ENCODE measurements at regions not wholly inside any gene's neighbourhood (a gene's known extent, or its start where the extent isn't known, plus 50 kb on each side); places are given as distances from the start of the nearest gene placed in this dataset.

GRCh38 chr1:95974586-95974985, 740.6 kb downstream of the RWDD3 start:
- DNase-seq (ENCODE audit: low read depth in 1 of 2, low spot score in 1 of 2), result no peak

DNA sequence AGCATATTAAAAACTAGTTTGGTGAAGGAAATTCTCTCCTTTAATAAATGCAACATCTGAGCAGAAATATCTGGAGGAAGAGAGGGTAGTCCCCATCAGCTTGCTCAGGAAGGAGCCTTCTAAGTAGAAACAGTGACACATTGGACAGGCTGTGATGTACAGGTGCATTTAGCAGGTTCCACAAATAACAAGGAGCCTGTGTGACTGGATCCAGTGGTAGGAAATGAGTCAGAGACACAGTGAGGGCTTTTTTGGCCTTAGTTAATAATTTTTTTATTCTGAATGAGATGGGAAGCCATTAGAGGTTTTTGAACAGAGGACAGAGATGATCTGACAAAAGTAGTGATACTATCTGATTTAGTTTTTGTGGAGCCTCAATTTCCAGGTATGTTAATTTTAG, 738.9 kb upstream of the PTBP2 start:
- DNase-seq (ENCODE audit: low read depth in 1 of 2, low spot score in 1 of 2), result no peak

GRCh38 chr1:95983831-95984230, 737.8 kb upstream of the PTBP2 start:
- DNase-seq (ENCODE audit: low read depth in 1 of 2, low spot score in 1 of 2), result no peak

DNA sequence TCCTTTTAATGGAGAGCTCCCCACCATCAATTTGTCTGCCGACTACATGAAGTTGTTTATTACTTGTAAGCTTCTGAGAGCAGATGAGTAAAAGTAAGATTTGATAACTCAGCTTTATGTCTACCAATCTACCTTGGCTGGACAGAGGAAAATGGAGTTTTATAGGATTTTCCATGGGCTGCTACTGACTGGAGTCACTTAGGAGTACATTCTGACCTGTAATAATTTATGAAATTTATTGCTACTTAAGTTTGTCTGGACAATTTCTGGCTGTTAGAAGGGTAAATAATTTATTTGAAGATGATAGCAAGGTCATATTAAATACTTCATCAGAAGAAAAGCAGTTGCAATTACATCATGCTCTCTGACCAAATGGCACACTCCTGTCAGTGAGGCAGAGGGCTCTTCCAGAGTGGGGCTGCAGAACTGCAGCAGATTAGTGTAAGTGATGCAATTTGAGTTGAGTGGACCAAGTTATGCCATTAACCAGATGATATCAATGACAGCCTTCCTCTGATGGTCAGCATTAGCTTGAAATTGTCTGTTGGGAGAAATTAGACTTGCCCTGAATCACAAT, 736.7 kb upstream of the PTBP2 start:
- DNase-seq (ENCODE audit: low read depth in 1 of 2, low spot score in 1 of 2), result no peak

- no peak for DNase-seq (ENCODE audit: low read depth in 1 of 2, low spot score in 1 of 2)
Observed at GRCh38 chr1:95990033-95990432, 731.6 kb upstream of the PTBP2 start.

GRCh38 chr1:95991787-95992520, 729.6 kb upstream of the PTBP2 start:
- DNase-seq (ENCODE audit: low read depth in 1 of 2, low spot score in 1 of 2), result no peak

- DNase-seq (ENCODE audit: low read depth in 1 of 2, low spot score in 1 of 2), result no peak
Observed at GRCh38 chr1:95994643-95995042, 726.9 kb upstream of the PTBP2 start.

- no peak for DNase-seq (ENCODE audit: low read depth in 1 of 2, low spot score in 1 of 2)
Observed at GRCh38 chr1:96002201-96002600, 719.4 kb upstream of the PTBP2 start.

GRCh38 chr1:96002969-96003964, 718.3 kb upstream of the PTBP2 start:
- no peak for DNase-seq (ENCODE audit: low read depth in 1 of 2, low spot score in 1 of 2)

- DNase-seq (ENCODE audit: low read depth in 1 of 2, low spot score in 1 of 2), result no peak
Observed at GRCh38 chr1:96009831-96010434, 711.7 kb upstream of the PTBP2 start.

- DNase-seq (ENCODE audit: low read depth in 1 of 2, low spot score in 1 of 2), result no peak
Observed at GRCh38 chr1:96011606-96012005, 710.0 kb upstream of the PTBP2 start.

GRCh38 chr1:96016219-96016618, 705.4 kb upstream of the PTBP2 start:
- no peak for DNase-seq (ENCODE audit: low read depth in 1 of 2, low spot score in 1 of 2)

- no peak for DNase-seq (ENCODE audit: low read depth in 1 of 2, low spot score in 1 of 2)
Observed at GRCh38 chr1:96020378-96020777, 701.2 kb upstream of the PTBP2 start.

GRCh38 chr1:96025062-96025461, 696.5 kb upstream of the PTBP2 start:
- DNase-seq (ENCODE audit: low read depth in 1 of 2, low spot score in 1 of 2), result no peak

GRCh38 chr1:96028071-96028470, 693.5 kb upstream of the PTBP2 start:
- no peak for DNase-seq (ENCODE audit: low read depth in 1 of 2, low spot score in 1 of 2)

DNA sequence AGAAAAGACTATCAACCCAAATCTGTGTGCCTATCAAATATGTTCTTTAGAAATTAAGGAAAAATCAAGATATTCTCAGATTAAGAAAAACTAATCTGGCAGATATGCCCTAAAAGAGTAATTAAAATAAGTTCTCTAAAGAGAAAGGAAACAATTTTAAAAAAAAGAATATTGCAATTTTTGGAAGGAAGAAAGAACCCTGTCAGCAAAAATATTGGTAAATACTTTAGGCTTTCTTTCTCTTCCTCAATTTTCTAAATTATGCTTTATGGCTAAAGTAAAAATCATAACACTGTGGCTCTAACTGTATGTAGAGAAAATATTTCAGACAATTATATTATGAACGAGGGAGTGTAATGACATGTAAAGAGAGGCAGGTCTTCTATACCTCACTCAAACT, 691.3 kb upstream of the PTBP2 start:
- DNase-seq (ENCODE audit: low read depth in 1 of 2, low spot score in 1 of 2), result no peak

- no peak for DNase-seq (ENCODE audit: low read depth in 1 of 2, low spot score in 1 of 2)
Observed at GRCh38 chr1:96034006-96034405, 687.6 kb upstream of the PTBP2 start.

DNA sequence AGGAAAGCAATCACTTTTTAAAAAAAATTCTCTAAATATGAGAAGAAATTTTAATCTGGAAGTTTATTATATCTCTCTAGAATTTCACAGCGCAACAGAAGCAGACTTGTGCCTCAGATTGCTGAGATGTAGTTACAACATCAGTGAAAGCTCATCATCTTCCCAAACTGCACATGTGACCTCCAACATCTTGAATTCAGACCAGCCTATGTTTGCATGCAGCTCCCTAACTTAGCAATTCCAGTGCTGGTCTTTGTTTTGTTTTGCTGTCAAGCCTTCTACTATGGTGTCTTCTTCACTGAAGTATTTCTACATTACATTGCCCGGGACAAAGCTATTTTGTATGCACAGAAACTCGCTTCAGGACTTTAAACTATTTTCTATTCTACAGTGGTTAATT, 684.8 kb upstream of the PTBP2 start:
- no peak for DNase-seq (ENCODE audit: low read depth in 1 of 2, low spot score in 1 of 2)

DNA sequence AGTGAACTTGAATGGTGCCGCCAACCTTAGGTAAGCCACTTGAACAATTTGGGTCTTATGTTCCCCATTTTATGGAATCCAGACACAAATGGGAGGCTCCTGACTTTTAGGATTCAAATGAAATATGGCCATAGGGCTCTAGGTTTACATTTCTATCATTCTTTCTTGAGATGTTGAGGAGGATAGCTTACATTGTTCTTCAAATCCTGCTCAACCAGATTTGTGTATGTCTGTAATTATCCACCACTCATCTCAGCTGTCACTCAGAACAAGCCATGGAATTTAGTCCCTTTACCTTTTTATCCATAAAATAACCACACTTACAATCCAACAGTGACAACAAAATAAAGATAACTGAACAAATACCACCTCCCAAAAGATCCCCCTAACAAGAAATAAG, 682.9 kb upstream of the PTBP2 start:
- no peak for DNase-seq (ENCODE audit: low read depth in 1 of 2, low spot score in 1 of 2)

GRCh38 chr1:96039910-96040309, 681.7 kb upstream of the PTBP2 start:
- no peak for DNase-seq (ENCODE audit: low read depth in 1 of 2, low spot score in 1 of 2)

DNA sequence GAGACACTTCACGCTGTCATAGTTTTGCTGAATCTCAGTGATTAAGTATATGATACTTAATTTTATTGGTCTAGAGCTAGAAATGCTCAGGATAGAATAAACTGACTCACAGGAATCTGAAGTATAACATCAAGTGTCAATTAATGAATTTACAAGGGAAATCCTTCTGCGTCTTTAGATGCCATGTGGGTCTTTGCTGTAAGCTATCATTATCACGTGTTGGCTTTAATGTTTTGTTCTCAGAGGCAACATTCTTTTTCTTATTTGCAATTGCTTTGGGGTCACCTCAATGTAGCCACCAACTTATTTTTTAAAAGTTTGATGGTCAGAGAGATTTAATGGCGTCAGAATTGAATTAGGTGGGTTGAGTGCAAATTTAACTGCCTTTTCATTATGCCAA, 680.1 kb upstream of the PTBP2 start:
- DNase-seq (ENCODE audit: low read depth in 1 of 2, low spot score in 1 of 2), result no peak

Data from activated CD4-positive, alpha-beta T cell treated with anti-CD3 and anti-CD28 coated beads, Interleukin-2, amount 50 U/mL, for 24 hours (primary cell).